Transverse colon (tissue), 4 donors: ENCODE measurements at regions not wholly inside any gene's neighbourhood (a gene's known extent, or its start where the extent isn't known, plus 50 kb on each side); places are given as distances from the start of the nearest gene placed in this dataset.

Source experiments
- DNase-seq: peaks from one replicate; pipeline ENCODE4 v3.0.0-alpha.2; 2019
- H3K27ac ChIP-seq, 4 donors: fragments of 200-600 bp; sonication (generic); 2 replicates each; pipeline ENCODE4 v1.5.1; 2016 to 2018; ENCODE audit warnings: inconsistent platforms in 4 of 4
- H3K27me3 ChIP-seq: fragments of 200-600 bp; sonication (generic); 2 replicates; pipeline ENCODE4 v1.5.1; 2017; ENCODE audit warnings: inconsistent platforms
- H3K36me3 ChIP-seq, 4 donors: fragments of 200-600 bp; sonication (generic); 2 replicates each; pipeline ENCODE4 v1.5.1; 2017 to 2019; ENCODE audit warnings: inconsistent platforms in 4 of 4
- H3K4me1 ChIP-seq, 4 donors: fragments of 200-600 bp; sonication (generic); 2 replicates each; pipeline ENCODE4 v1.5.1; 2017 to 2020; ENCODE audit warnings: inconsistent platforms in 4 of 4
- H3K4me3 ChIP-seq, 4 donors: fragments of 200-600 bp; sonication (generic); 1 replicate in 1 of 4; 2 replicates in 3 of 4; pipeline versions ENCODE4 v1.5.1 to v1.6.1; 2017 to 2019; ENCODE audit warnings: inconsistent platforms in 4 of 4
- H3K9me3 ChIP-seq, 2 donors: fragments of 200-600 bp; sonication (generic); 2 replicates each; pipeline ENCODE4 v1.5.1; 2017 to 2019; ENCODE audit warnings: inconsistent platforms in 2 of 2
- EP300 ChIP-seq: sonication (generic); formaldehyde crosslinking; IDR thresholded peaks from one replicate; pipeline ENCODE4 v1.6.1; 2017; ENCODE audit warnings: antibody characterized with exemption, low read depth
- POLR2A ChIP-seq: fragments of 450-650 bp; IDR thresholded peaks from one replicate; pipeline ENCODE4 v1.6.1; 2016; ENCODE audit warnings: antibody characterized with exemption, mild to moderate bottlenecking, moderate library complexity
- POLR2AphosphoS5 ChIP-seq, 3 donors: sonication (generic); formaldehyde crosslinking; IDR thresholded peaks; one replicate each; pipeline ENCODE4 v1.6.1; 2016; ENCODE audit warnings: antibody characterized with exemption in 3 of 3
- WGBS, 2 donors: methylation state at CpG; one replicate each; pipeline ENCODE4 v1.1.5; 2018; ENCODE audit warnings: low coverage in 1 of 2; 5-methylcytosine and 5-hydroxymethylcytosine counted together
- in situ Hi-C, 4 donors: fragments of 200-750 bp; cut with MboI; loops; one replicate each; pipeline versions ENCODE4 v1.15.0 to v1.15.1; 2017; ENCODE audit warnings: low sequenced_read_pairs in 3 of 4, low pct_ligation_motif_present in 1 of 4, low pct_unique_long_range_greater_than_20kb in 1 of 4
- intact Hi-C: fragments of 100-400 bp; cut with DNase I; formaldehyde crosslinking; loops from one replicate; pipeline ENCODE4 v1.15.1; 2023; ENCODE audit warnings: low total_unique reads
- TF ChIP-seq, protein P1 (sequence below), 5 experiments: fragments of 200-600 bp in 3 of 5; fragments of 450-650 bp in 2 of 5; sonication (generic) in 3 of 5; IDR thresholded peaks; 1 replicate in 2 of 5; 2 replicates in 3 of 5; pipeline ENCODE4 v1.5.1; 2016 to 2017; ENCODE audit warnings: antibody characterized with exemption in 5 of 5, inconsistent platforms in 3 of 5, mild to moderate bottlenecking in 2 of 5, moderate library complexity in 1 of 5

DNA sequence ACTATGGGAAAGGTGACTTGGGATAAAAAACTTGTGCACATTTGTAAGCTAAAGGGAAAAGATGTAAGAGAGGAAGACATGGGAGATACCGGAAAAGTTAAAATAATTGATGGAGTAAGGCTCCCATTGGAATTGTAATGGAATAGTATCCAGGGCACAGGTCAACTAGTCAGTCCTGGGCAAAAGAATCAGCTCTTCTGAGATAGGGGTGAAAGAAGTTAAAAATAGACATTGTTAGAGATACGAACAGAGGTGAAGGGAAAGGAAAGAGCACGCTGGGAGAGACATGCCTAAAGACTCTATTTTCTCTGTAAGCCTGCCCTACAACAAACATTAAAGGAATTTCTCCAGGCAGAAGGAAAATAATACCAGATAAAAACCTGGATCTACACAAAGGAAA, 101.6 kb downstream of the SLC41A2 start:
- Histone ChIP-seq H3K27ac (no peak overlapping the region), H3K4me1 (no peaks in the 10 kb centered on the region), H3K4me3 (no peak overlapping the region), H3K27me3 (no peaks in the 10 kb centered on the region), H3K36me3 (peaks cover 0 to 4% (median 0%) of the 10 kb centered on the region in 4 donors), H3K9me3 (no peaks in the 10 kb centered on the region)
- TF ChIP-seq EP300: no peak
- no peak for TF ChIP-seq POLR2AphosphoS5 (IDR thresholded peaks at IDR 0.05)
- TF ChIP-seq, protein P1, sequence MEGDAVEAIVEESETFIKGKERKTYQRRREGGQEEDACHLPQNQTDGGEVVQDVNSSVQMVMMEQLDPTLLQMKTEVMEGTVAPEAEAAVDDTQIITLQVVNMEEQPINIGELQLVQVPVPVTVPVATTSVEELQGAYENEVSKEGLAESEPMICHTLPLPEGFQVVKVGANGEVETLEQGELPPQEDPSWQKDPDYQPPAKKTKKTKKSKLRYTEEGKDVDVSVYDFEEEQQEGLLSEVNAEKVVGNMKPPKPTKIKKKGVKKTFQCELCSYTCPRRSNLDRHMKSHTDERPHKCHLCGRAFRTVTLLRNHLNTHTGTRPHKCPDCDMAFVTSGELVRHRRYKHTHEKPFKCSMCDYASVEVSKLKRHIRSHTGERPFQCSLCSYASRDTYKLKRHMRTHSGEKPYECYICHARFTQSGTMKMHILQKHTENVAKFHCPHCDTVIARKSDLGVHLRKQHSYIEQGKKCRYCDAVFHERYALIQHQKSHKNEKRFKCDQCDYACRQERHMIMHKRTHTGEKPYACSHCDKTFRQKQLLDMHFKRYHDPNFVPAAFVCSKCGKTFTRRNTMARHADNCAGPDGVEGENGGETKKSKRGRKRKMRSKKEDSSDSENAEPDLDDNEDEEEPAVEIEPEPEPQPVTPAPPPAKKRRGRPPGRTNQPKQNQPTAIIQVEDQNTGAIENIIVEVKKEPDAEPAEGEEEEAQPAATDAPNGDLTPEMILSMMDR (IDR thresholded peaks at IDR 0.05): no peak
- no peak for TF ChIP-seq POLR2A
- 93 to 100% methylated on average over 3 of the region's 3 CpGs for WGBS, 2 donors
- no peak for DNase-seq
- intact Hi-C loops: no loop called here
- in situ Hi-C loops: loop anchor here in 1 of 4 donors (25.0 kb wide), 1 partner anchor 644 kb away; the partner anchor contains the start of gene TXNRD1

DNA sequence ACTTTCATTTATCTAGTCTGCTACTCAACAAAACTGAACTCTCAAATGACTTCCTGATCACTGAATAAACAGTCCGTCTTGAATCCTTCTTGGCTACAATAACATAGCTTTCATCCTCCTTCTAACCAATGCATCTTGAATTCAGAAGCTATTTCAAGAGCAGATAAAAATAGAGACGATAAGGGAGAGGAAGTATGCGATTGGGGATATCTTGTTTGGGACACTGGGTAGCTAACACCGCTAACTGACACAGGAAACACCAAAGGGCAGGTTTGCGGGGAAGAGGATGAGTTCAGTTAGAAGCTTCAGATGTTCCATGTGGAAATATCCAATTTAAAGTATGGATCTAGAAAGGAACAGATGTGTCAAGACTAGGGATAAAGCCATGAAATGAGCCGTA, 102.5 kb downstream of the SLC41A2 start:
- no peak overlapping the region for H3K27ac ChIP-seq
- TF ChIP-seq POLR2A (no peak), EP300 (no peak), POLR2AphosphoS5 (IDR thresholded peaks at IDR 0.05) (no peak)
- TF ChIP-seq, protein P1 (IDR thresholded peaks at IDR 0.05): no peak
- no peaks in the 10 kb centered on the region for H3K4me1 ChIP-seq
- H3K27me3 ChIP-seq: no peaks in the 10 kb centered on the region
- DNase-seq: no peak
- H3K4me3 ChIP-seq: no peak overlapping the region
- in situ Hi-C loops: loop anchor here in 1 of 4 donors (25.0 kb wide), 1 partner anchor 643 kb away; the partner anchor contains the start of gene TXNRD1
- peaks cover 0 to 4% (median 0%) of the 10 kb centered on the region in 4 donors for H3K36me3 ChIP-seq
- intact Hi-C loops: no loop called here
- 80 to 85% methylated on average over 6 of the region's 6 CpGs for WGBS, 2 donors
- H3K9me3 ChIP-seq: no peaks in the 10 kb centered on the region

DNA sequence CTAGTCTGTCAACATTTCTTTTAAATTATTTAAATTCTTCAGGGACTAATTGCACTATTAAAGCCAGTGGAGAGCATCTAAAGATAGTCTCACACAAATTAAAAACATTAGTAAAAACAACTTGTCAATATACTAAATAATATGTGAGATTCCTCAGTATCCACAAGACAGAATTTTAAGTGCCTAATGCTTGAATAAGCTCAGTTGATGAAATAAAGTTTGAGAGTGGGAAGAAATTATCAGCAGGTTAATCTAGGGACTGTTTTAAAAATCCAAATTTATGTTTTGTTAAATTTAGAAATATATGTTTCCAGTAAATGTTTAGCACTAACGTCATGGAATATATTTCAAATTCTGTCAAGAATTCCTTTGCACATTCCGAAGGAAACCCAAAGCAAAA, 105.2 kb downstream of the SLC41A2 start:
- no peak for DNase-seq
- Histone ChIP-seq H3K4me1 (no peaks in the 10 kb centered on the region), H3K36me3 (no peaks in the 10 kb centered on the region), H3K4me3 (no peak overlapping the region), H3K27me3 (no peaks in the 10 kb centered on the region), H3K27ac (no peak overlapping the region), H3K9me3 (no peaks in the 10 kb centered on the region)
- TF ChIP-seq, protein P1 (IDR thresholded peaks at IDR 0.05): no peak
- TF ChIP-seq POLR2A (no peak), EP300 (no peak), POLR2AphosphoS5 (IDR thresholded peaks at IDR 0.05) (no peak)
- intact Hi-C loops: no loop called here
- in situ Hi-C loops: loop anchor here in 1 of 4 donors (25.0 kb wide), 1 partner anchor 641 kb away; the partner anchor contains the start of gene TXNRD1
- WGBS, 2 donors: 84 to 87% methylated on average over 2 of the region's 2 CpGs

DNA sequence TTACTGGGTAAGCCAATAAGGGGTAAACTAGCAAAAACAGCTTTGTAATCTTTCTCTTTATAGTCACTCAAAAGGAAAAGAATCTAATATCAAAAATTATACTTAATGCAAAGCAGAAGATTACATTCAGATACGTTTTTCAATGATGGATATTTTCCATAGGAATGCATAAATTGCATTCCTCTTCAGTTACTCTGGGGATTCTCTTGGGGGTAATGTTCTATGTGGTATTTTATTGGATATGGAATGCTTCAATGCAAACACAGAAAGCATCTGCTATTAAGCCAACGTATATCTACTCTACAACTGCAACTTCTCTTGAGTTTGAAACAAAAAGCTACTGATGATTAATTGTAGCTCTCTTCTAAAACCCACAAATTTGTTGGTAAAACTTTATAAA, 106.0 kb downstream of the SLC41A2 start:
- Histone ChIP-seq H3K9me3 (no peaks in the 10 kb centered on the region), H3K27ac (no peak overlapping the region), H3K27me3 (no peaks in the 10 kb centered on the region), H3K4me3 (no peak overlapping the region), H3K36me3 (no peaks in the 10 kb centered on the region), H3K4me1 (no peaks in the 10 kb centered on the region)
- TF ChIP-seq EP300 (no peak), POLR2AphosphoS5 (IDR thresholded peaks at IDR 0.05) (no peak), POLR2A (no peak)
- TF ChIP-seq, protein P1 (IDR thresholded peaks at IDR 0.05): no peak
- intact Hi-C loops: no loop called here
- WGBS, 2 donors: 63 to 70% methylated on average over 2 of the region's 2 CpGs
- DNase-seq: no peak
- in situ Hi-C loops: loop anchor here in 1 of 4 donors (25.0 kb wide), 1 partner anchor 640 kb away; the partner anchor contains the start of gene TXNRD1
